ENCODE measurements at regions not wholly inside any gene's neighbourhood (a gene's known extent, or its start where the extent isn't known, plus 50 kb on each side); places are given as distances from the start of the nearest gene placed in this dataset.

- no peak overlapping the region for H3K4me3 Mint-ChIP-seq
- peaks cover 5% of the 10 kb centered on the region for H3K9me3 Mint-ChIP-seq (ENCODE audit: insufficient read depth)
- ChIA-PET CTCF (no interaction called here), POLR2A (no interaction called here)
- no peak for DNase-seq
- H3K4me1 Mint-ChIP-seq (ENCODE audit: low read depth): no peaks in the 10 kb centered on the region
- H3K36me3 Mint-ChIP-seq (ENCODE audit: low read depth): no peaks in the 10 kb centered on the region
- H3K27me3 Mint-ChIP-seq (ENCODE audit: low read depth): no peaks in the 10 kb centered on the region
- no peak for ATAC-seq
- no peak overlapping the region for H3K27ac Mint-ChIP-seq
Measured at GRCh38 chrX:95626748-95627147, 1057.9 kb upstream of the DIAPH2 start.

DNA sequence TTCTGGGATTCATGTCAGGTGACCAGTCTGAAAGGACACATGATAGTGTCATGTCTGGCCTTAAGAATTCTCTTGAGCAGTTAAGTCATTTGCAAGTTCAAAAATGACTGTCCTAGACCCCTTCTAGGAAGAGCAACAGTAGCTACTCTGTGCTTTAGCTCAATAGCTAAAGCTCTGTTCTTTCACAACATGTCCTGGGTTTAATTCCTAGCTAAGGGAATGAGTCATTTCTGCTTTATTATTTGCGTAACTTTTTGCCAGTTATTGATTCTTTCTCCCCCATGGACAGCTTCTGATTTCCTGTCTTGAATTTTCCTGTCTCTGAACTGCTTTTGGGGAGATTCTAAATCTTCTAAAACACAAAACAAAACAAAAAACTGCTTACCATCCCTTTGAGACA is 1055.8 kb upstream of the DIAPH2 start:
- ChIA-PET CTCF (no interaction called here), POLR2A (no interaction called here)
- Mint-ChIP-seq H3K9me3 (ENCODE audit: insufficient read depth) (peaks cover 5% of the 10 kb centered on the region), H3K27me3 (ENCODE audit: low read depth) (no peaks in the 10 kb centered on the region), H3K4me3 (no peak overlapping the region), H3K36me3 (ENCODE audit: low read depth) (no peaks in the 10 kb centered on the region), H3K27ac (no peak overlapping the region), H3K4me1 (ENCODE audit: low read depth) (no peaks in the 10 kb centered on the region)
- ATAC-seq: no peak
- DNase-seq: no peak

DNA sequence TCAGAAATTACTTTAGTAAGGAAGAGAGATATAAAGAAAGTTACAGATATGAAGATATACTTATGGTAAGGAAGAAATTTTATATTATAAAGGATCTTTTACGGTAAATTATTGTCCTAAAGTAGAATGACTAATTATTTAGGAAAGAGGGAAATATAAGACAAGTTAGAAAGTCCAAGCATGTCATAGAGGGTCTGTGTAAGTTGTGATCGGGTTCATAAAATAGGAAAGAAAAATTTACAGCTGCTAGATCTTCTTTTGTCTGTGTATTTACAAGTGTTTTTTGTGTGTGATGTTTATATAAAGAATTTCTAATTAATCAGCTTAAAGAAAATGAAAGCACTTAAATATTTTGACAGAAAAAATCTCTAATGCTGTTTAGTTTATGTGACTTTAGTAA is 1054.9 kb upstream of the DIAPH2 start:
- Mint-ChIP-seq H3K27me3 (ENCODE audit: low read depth) (no peaks in the 10 kb centered on the region), H3K4me1 (ENCODE audit: low read depth) (no peaks in the 10 kb centered on the region), H3K4me3 (no peak overlapping the region), H3K36me3 (ENCODE audit: low read depth) (no peaks in the 10 kb centered on the region), H3K9me3 (ENCODE audit: insufficient read depth) (peaks cover 5% of the 10 kb centered on the region), H3K27ac (no peak overlapping the region)
- no peak for DNase-seq
- POLR2A ChIA-PET: no interaction called here
- no peak for ATAC-seq
- CTCF ChIA-PET: no interaction called here

DNA sequence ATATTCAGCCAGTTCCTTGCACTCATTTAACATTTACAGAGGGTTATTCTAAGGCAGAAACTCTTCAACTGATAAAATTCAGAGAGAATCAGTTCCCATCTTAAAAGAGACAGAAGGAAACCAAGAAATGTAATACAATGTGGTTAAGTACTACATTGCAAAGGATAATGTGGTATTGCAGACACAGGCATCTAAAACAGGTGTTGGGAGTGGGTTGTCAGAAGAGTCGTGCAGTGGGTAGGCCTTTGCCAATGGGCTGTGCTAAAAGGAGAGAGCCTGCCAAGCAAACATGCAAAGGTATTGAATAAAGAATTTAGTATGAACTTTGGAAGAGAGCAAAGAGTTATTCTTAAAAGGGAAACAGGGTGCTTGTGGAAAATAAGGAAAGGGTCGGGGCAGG is 1044.4 kb upstream of the DIAPH2 start:
- Mint-ChIP-seq H3K36me3 (ENCODE audit: low read depth) (no peaks in the 10 kb centered on the region), H3K27ac (no peak overlapping the region), H3K27me3 (ENCODE audit: low read depth) (no peaks in the 10 kb centered on the region), H3K4me3 (no peak overlapping the region), H3K4me1 (ENCODE audit: low read depth) (no peaks in the 10 kb centered on the region), H3K9me3 (ENCODE audit: insufficient read depth) (peaks cover 6% of the 10 kb centered on the region)
- ATAC-seq: no peak
- ChIA-PET CTCF (no interaction called here), POLR2A (interaction anchor here (0.7 kb wide), 1 partner anchor 572 kb away, joined by 3 read pairs; no protein-coding TSS in a partner anchor)
- DNase-seq: no peak

GRCh38 chrX:95645738-95646137 is 1038.9 kb upstream of the DIAPH2 start:
- Mint-ChIP-seq H3K27me3 (ENCODE audit: low read depth) (no peaks in the 10 kb centered on the region), H3K4me1 (ENCODE audit: low read depth) (no peaks in the 10 kb centered on the region), H3K27ac (no peak overlapping the region), H3K36me3 (ENCODE audit: low read depth) (no peaks in the 10 kb centered on the region), H3K9me3 (ENCODE audit: insufficient read depth) (no peaks in the 10 kb centered on the region), H3K4me3 (no peak overlapping the region)
- ChIA-PET CTCF (no interaction called here), POLR2A (no interaction called here)
- DNase-seq (no peak), ATAC-seq (no peak)

DNA sequence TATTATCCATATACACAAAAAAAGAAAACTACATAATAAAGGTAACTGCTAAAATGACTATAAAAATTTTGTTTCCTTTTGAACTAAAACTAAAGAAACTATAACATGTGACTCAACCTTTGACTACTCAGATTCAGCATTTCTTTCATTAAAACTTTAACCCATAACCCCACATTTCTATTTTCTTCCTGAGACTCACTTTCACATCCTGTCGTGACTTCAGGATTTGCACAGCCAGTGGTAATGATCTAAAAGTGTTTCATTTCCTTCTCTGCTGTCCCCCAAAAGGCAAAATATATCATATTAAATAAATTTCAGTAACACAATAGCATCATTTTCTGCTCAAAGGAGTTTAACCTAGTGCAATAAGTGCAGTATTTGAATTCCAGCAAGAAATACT is 1022.4 kb upstream of the DIAPH2 start:
- DNase-seq (no peak), ATAC-seq (no peak)
- Mint-ChIP-seq H3K27ac (no peak overlapping the region), H3K4me3 (no peak overlapping the region), H3K4me1 (ENCODE audit: low read depth) (no peaks in the 10 kb centered on the region), H3K9me3 (ENCODE audit: insufficient read depth) (no peaks in the 10 kb centered on the region), H3K27me3 (ENCODE audit: low read depth) (no peaks in the 10 kb centered on the region), H3K36me3 (ENCODE audit: low read depth) (no peaks in the 10 kb centered on the region)
- POLR2A ChIA-PET: no interaction called here
- CTCF ChIA-PET: no interaction called here

- Mint-ChIP-seq H3K27ac (no peak overlapping the region), H3K4me1 (ENCODE audit: low read depth) (no peaks in the 10 kb centered on the region), H3K36me3 (ENCODE audit: low read depth) (no peaks in the 10 kb centered on the region), H3K9me3 (ENCODE audit: insufficient read depth) (no peaks in the 10 kb centered on the region), H3K27me3 (ENCODE audit: low read depth) (no peaks in the 10 kb centered on the region), H3K4me3 (no peak overlapping the region)
- ChIA-PET POLR2A (no interaction called here), CTCF (no interaction called here)
- ATAC-seq (no peak), DNase-seq (no peak)
Measured at GRCh38 chrX:95666056-95666455, 1018.6 kb upstream of the DIAPH2 start.

GRCh38 chrX:95675011-95675410 is 1009.6 kb upstream of the DIAPH2 start:
- no peaks in the 10 kb centered on the region for H3K36me3 Mint-ChIP-seq (ENCODE audit: low read depth)
- no peak overlapping the region for H3K4me3 Mint-ChIP-seq
- ChIA-PET POLR2A (no interaction called here), CTCF (no interaction called here)
- DNase-seq: no peak
- no peak for ATAC-seq
- no peaks in the 10 kb centered on the region for H3K4me1 Mint-ChIP-seq (ENCODE audit: low read depth)
- H3K27ac Mint-ChIP-seq: no peak overlapping the region
- H3K27me3 Mint-ChIP-seq (ENCODE audit: low read depth): no peaks in the 10 kb centered on the region
- no peaks in the 10 kb centered on the region for H3K9me3 Mint-ChIP-seq (ENCODE audit: insufficient read depth)

- POLR2A ChIA-PET: no interaction called here
- no peaks in the 10 kb centered on the region for H3K9me3 Mint-ChIP-seq (ENCODE audit: insufficient read depth)
Measured at GRCh38 chrX:95675794-95676193, 1008.8 kb upstream of the DIAPH2 start.

GRCh38 chrX:95678679-95679078 is 1006.0 kb upstream of the DIAPH2 start:
- Mint-ChIP-seq H3K4me1 (ENCODE audit: low read depth) (no peaks in the 10 kb centered on the region), H3K36me3 (ENCODE audit: low read depth) (no peaks in the 10 kb centered on the region), H3K4me3 (no peak overlapping the region), H3K9me3 (ENCODE audit: insufficient read depth) (no peaks in the 10 kb centered on the region), H3K27ac (no peak overlapping the region), H3K27me3 (ENCODE audit: low read depth) (no peaks in the 10 kb centered on the region)
- DNase-seq (no peak), ATAC-seq (no peak)
- ChIA-PET POLR2A (no interaction called here), CTCF (no interaction called here)

More at GRCh38 chrX:95675794-95676193, 1008.8 kb upstream of the DIAPH2 start:
- H3K27ac Mint-ChIP-seq: no peak overlapping the region
- no peaks in the 10 kb centered on the region for H3K36me3 Mint-ChIP-seq (ENCODE audit: low read depth)
- H3K27me3 Mint-ChIP-seq (ENCODE audit: low read depth): no peaks in the 10 kb centered on the region
- no peak for ATAC-seq
- no peak overlapping the region for H3K4me3 Mint-ChIP-seq
- no peaks in the 10 kb centered on the region for H3K4me1 Mint-ChIP-seq (ENCODE audit: low read depth)
- no peak for DNase-seq
- CTCF ChIA-PET: no interaction called here

GRCh38 chrX:95693365-95693764 is 991.3 kb upstream of the DIAPH2 start:
- DNase-seq (no peak), ATAC-seq (no peak)
- ChIA-PET CTCF (no interaction called here), POLR2A (no interaction called here)
- H3K9me3 Mint-ChIP-seq (ENCODE audit: insufficient read depth): peaks cover 3% of the 10 kb centered on the region
- no peaks in the 10 kb centered on the region for H3K27me3 Mint-ChIP-seq (ENCODE audit: low read depth)
- H3K36me3 Mint-ChIP-seq (ENCODE audit: low read depth): no peaks in the 10 kb centered on the region
- no peaks in the 10 kb centered on the region for H3K4me1 Mint-ChIP-seq (ENCODE audit: low read depth)
- H3K4me3 Mint-ChIP-seq: no peak overlapping the region
- no peak overlapping the region for H3K27ac Mint-ChIP-seq

GRCh38 chrX:95703696-95704095 is 980.9 kb upstream of the DIAPH2 start:
- ATAC-seq (no peak), DNase-seq (no peak)
- Mint-ChIP-seq H3K27me3 (ENCODE audit: low read depth) (no peaks in the 10 kb centered on the region), H3K27ac (no peak overlapping the region), H3K4me3 (no peak overlapping the region), H3K9me3 (ENCODE audit: insufficient read depth) (no peaks in the 10 kb centered on the region), H3K4me1 (ENCODE audit: low read depth) (no peaks in the 10 kb centered on the region), H3K36me3 (ENCODE audit: low read depth) (no peaks in the 10 kb centered on the region)
- ChIA-PET CTCF (no interaction called here), POLR2A (no interaction called here)

DNA sequence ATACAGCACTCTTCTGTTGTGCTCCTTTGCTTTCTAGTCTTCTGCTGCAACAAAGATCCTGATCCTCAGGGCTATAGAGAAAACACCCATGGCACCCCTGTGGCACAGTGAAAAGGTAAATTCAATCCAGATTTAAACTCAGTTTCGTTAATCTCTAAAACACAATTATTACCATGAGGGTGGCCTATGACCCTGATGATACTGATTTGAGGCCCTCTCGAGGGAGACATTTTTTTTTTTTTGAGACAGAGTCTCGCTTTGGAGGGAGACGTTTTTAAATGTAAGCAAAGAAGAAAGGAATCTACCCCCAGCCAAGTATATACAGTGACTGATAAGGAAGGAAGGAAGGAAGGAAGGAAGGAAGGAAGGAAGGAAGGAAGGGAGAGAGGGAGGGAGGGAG is 967.8 kb upstream of the DIAPH2 start:
- Mint-ChIP-seq H3K27ac (no peak overlapping the region), H3K36me3 (ENCODE audit: low read depth) (no peaks in the 10 kb centered on the region), H3K4me3 (no peak overlapping the region), H3K4me1 (ENCODE audit: low read depth) (no peaks in the 10 kb centered on the region), H3K9me3 (ENCODE audit: insufficient read depth) (no peaks in the 10 kb centered on the region), H3K27me3 (ENCODE audit: low read depth) (no peaks in the 10 kb centered on the region)
- ATAC-seq (no peak), DNase-seq (no peak)
- CTCF ChIA-PET: no interaction called here
- POLR2A ChIA-PET: no interaction called here

Measured in activated CD8-positive, alpha-beta T cell treated with anti-CD3 and anti-CD28 coated beads, Interleukin-2, amount 10 ng/mL, durations not matched to agents 7 days and 5 days (primary cell).